Endothelial cell of umbilical vein (primary cell): ENCODE measurements at regions not wholly inside any gene's neighbourhood (a gene's known extent, or its start where the extent isn't known, plus 50 kb on each side); places are given as distances from the start of the nearest gene placed in this dataset.

ENCODE experiments used
- BruUV-seq: library from RNA; stranded (reverse); fragments of 400-500 nt; replicated peaks from 2 replicates; lab custom pipeline; 2021; lab: Mats Ljungman, UMichigan
- CTCF ChIA-PET: fragments of 300-600, 350-600 bp; sonication (Branson Sonifier 250); formaldehyde crosslinking; loops from one replicate; lab custom pipeline; 2021; ENCODE audit warnings: antibody characterized with exemption, inconsistent platforms; lab: Charles Lee
- POLR2A ChIA-PET: fragments of 300-600, 350-600 bp; sonication (Branson Sonifier 250); formaldehyde crosslinking; loops from one replicate; lab custom pipeline; 2021; ENCODE audit warnings: antibody characterized with exemption, inconsistent platforms; lab: Charles Lee
- DNase-seq: peaks from one replicate; pipeline ENCODE4 v3.0.0-alpha.2; 2011; ENCODE audit warnings: low read depth, low spot score
- FAIRE-seq: peaks from 2 replicates; lab custom pipeline; 2011; peaks lifted over from hg19 to GRCh38; lab: Jason Lieb, UNC
- H2AFZ ChIP-seq: 2 replicates; pipeline ENCODE4 v1.6.0; 2012; ENCODE audit warnings: low read depth, low read length, control low read depth, inconsistent platforms
- H3K27ac ChIP-seq: 2 replicates; pipeline ENCODE4 v1.5.1; 2011; ENCODE audit warnings: low read depth, mild to moderate bottlenecking, control low read depth, low read length, moderate library complexity; ENCODE audit not compliant: insufficient read depth
- H3K27me3 ChIP-seq, 2 experiments: 2 replicates each; pipeline versions ENCODE4 v1.6.0 to v1.6.1; 2011; ENCODE audit warnings: low read length in 2 of 2, mixed read lengths in 1 of 2; ENCODE audit not compliant: control insufficient read depth in 2 of 2, insufficient read depth in 2 of 2
- H3K36me3 ChIP-seq, 2 experiments: 2 replicates in 1 of 2; 3 replicates in 1 of 2; pipeline ENCODE4 v1.5.1; 2011; ENCODE audit warnings: low read length in 2 of 2, mild to moderate bottlenecking in 1 of 2, moderate library complexity in 1 of 2; ENCODE audit not compliant: control insufficient read depth in 2 of 2, insufficient read depth in 2 of 2; ENCODE audit errors: extremely low read depth in 1 of 2
- H3K4me1 ChIP-seq: 3 replicates; pipeline ENCODE4 v1.5.1; 2011; ENCODE audit warnings: mild to moderate bottlenecking, low read length; ENCODE audit not compliant: control insufficient read depth, insufficient read depth; ENCODE audit errors: extremely low read depth
- H3K4me2 ChIP-seq: 2 replicates; pipeline ENCODE4 v1.6.1; 2011; ENCODE audit warnings: low read length, control low read depth, mixed read lengths; ENCODE audit not compliant: insufficient read depth
- H3K4me3 ChIP-seq, 3 experiments: fragments of 200-600 bp in 1 of 3; sonication (generic), shearing (Covaris generic) in 1 of 3; replicated peaks in 1 of 3; 2 replicates each; pipeline ENCODE4 v1.5.1; 2011 to 2016; ENCODE audit warnings: control low read depth in 3 of 3, low read length in 3 of 3, mild to moderate bottlenecking in 2 of 3, inconsistent platforms in 1 of 3, low read depth in 1 of 3, moderate library complexity in 1 of 3; ENCODE audit not compliant: insufficient read depth in 1 of 3
- H3K79me2 ChIP-seq: 2 replicates; pipeline ENCODE4 v1.6.0; 2012; ENCODE audit warnings: low read length, inconsistent platforms; ENCODE audit not compliant: control insufficient read depth, insufficient read depth
- H3K9ac ChIP-seq: replicated peaks from 2 replicates; pipeline ENCODE3; 2011; ENCODE audit warnings: low read length, control low read depth; ENCODE audit not compliant: insufficient read depth; ENCODE audit errors: extremely low read depth
- H3K9me1 ChIP-seq: replicated peaks from 3 replicates; pipeline ENCODE4 v1.6.0; 2011; ENCODE audit warnings: mild to moderate bottlenecking, low read length; ENCODE audit not compliant: control insufficient read depth, insufficient read depth; ENCODE audit errors: extremely low read depth
- H3K9me3 ChIP-seq: replicated peaks from 2 replicates; pipeline ENCODE4 v1.5.1; 2012; ENCODE audit warnings: low read length, inconsistent platforms; ENCODE audit not compliant: control insufficient read depth, insufficient read depth
- H4K20me1 ChIP-seq: replicated peaks from 2 replicates; pipeline ENCODE3; 2011; ENCODE audit warnings: mild to moderate bottlenecking, low read length; ENCODE audit not compliant: control insufficient read depth, insufficient read depth; ENCODE audit errors: extremely low read depth
- CTCF ChIP-seq, 2 donors: IDR thresholded peaks; 1 replicate in 1 of 2; 2 replicates in 1 of 2; pipeline ENCODE4 v1.5.1; 2011; ENCODE audit warnings: low read length in 2 of 2, mild to moderate bottlenecking in 2 of 2, moderate library complexity in 2 of 2, control low read depth in 1 of 2, inconsistent platforms in 1 of 2, low read depth in 1 of 2; ENCODE audit not compliant: insufficient read depth in 1 of 2; ENCODE audit errors: extremely low read depth in 1 of 2
- EZH2 ChIP-seq: IDR thresholded peaks from 2 replicates; pipeline ENCODE4 v1.6.1; 2012; ENCODE audit warnings: borderline replicate concordance, low read depth, mild to moderate bottlenecking, moderate library complexity, low read length, inconsistent platforms; ENCODE audit not compliant: severe bottlenecking
- FOS ChIP-seq: IDR thresholded peaks from 2 replicates; pipeline ENCODE4 v1.6.1; 2011; ENCODE audit warnings: mild to moderate bottlenecking, low read length, moderate library complexity, borderline replicate concordance; ENCODE audit not compliant: insufficient read depth
- GATA2 ChIP-seq: IDR thresholded peaks from 2 replicates; pipeline ENCODE4 v1.7.0; 2011; ENCODE audit warnings: low read depth, mild to moderate bottlenecking, moderate library complexity, mixed read lengths, low read length; ENCODE audit not compliant: insufficient read length, insufficient read depth
- JUN ChIP-seq: IDR thresholded peaks from 2 replicates; pipeline ENCODE4 v1.6.1; 2011; ENCODE audit warnings: borderline replicate concordance, low read depth; ENCODE audit not compliant: insufficient read length, insufficient read depth
- MAX ChIP-seq: IDR thresholded peaks from 2 replicates; pipeline ENCODE4 v1.6.1; 2011; ENCODE audit not compliant: insufficient read depth, insufficient read length
- MYC ChIP-seq: IDR thresholded peaks from one replicate; pipeline ENCODE4 v1.6.1; 2011; ENCODE audit warnings: mild to moderate bottlenecking, low read depth, low read length
- POLR2A ChIP-seq: IDR thresholded peaks from 2 replicates; pipeline ENCODE4 v1.6.1; 2012; ENCODE audit warnings: low read depth, mild to moderate bottlenecking, control low read depth, low read length
- POLR2AphosphoS5 ChIP-seq: IDR thresholded peaks from 2 replicates; pipeline ENCODE4 v1.6.1; 2012; ENCODE audit warnings: low read depth, mild to moderate bottlenecking, control low read depth, low read length, moderate library complexity; ENCODE audit not compliant: insufficient read depth
- dilution Hi-C: fragments of 300-500 bp; cut with MboI; formaldehyde crosslinking; loops from one replicate; pipeline ENCODE4 v1.15.0; 2019; ENCODE audit warnings: low sequenced_read_pairs; ENCODE audit not compliant: extremely low pct_ligation_motif_present
- intact Hi-C: fragments of 100-400 bp; cut with micrococcal nuclease; formaldehyde crosslinking; loops from one replicate; pipeline ENCODE4 v1.10.0; 2022

DNA sequence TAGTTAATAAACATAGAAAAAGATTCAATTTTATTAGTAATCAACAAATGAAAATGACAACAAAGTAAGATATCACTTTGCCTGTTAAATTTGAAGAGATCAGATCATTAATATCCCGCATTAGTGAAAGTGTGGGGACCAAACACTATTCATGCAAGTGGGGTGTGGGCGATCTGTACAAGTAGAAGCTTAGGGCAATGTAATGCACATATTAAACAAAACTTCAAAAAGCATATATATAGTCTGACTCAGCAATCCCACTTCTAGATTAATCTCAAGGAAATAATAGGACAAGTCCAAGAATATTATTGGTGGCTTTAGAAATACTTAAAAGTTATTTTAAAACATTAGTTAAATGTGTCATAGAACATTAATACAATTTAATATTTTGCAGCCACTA is 188.5 kb downstream of the LRRC70 start:
- H3K27me3 ChIP-seq = peaks cover 4 to 5% of the 10 kb centered on the region in 2 experiments
- no peak overlapping the region for H3K4me3 ChIP-seq
- no peak overlapping the region for H2AFZ ChIP-seq
- no peaks in the 10 kb centered on the region for H3K4me1 ChIP-seq
- H3K4me2 ChIP-seq = no peak overlapping the region
- ChIA-PET CTCF (no interaction called here), POLR2A (no interaction called here)
- TF ChIP-seq EZH2 (no peak), JUN (no peak), CTCF (IDR thresholded peaks at IDR 0.05; ENCODE audit: extremely low read depth in 1 of 2, insufficient read depth in 1 of 2, low read depth in 1 of 2, low read length in 2 of 2) (no peak), MAX (no peak), GATA2 (no peak), FOS (no peak), POLR2A (no peak), MYC (no peak), POLR2AphosphoS5 (no peak)
- H3K9me1 ChIP-seq = no peaks in the 10 kb centered on the region
- H3K9me3 ChIP-seq = no peaks in the 10 kb centered on the region
- no peaks in the 10 kb centered on the region for H3K36me3 ChIP-seq
- FAIRE-seq (no peak), DNase-seq (no peak)
- no peak overlapping the region for H3K27ac ChIP-seq
- dilution Hi-C loops = no loop called here
- H3K9ac ChIP-seq = no peak overlapping the region
- BruUV-seq = no TSS peak
- H3K79me2 ChIP-seq = no peaks in the 10 kb centered on the region
- H4K20me1 ChIP-seq = no peaks in the 10 kb centered on the region
- intact Hi-C loops = no loop called here
